Loucy (cell line): ENCODE measurements at regions not wholly inside any gene's neighbourhood (a gene's known extent, or its start where the extent isn't known, plus 50 kb on each side); places are given as distances from the start of the nearest gene placed in this dataset.

Experiments used
- H2AFZ ChIP-seq: fragments of 200-600 bp; sonication (generic); 2 replicates; pipeline ENCODE4 v1.6.0; 2016; ENCODE audit warnings: antibody characterized with exemption, mild to moderate bottlenecking, low read length, moderate library complexity
- H3F3A ChIP-seq: fragments of 200-600 bp; 2 replicates; pipeline ENCODE4 v1.6.0; 2016; ENCODE audit warnings: antibody characterized with exemption, low read depth, mild to moderate bottlenecking
- H3K27me3 ChIP-seq: fragments of 200-600 bp; sonication (generic); 2 replicates; pipeline ENCODE4 v1.6.1; 2014; ENCODE audit warnings: low read length, mild to moderate bottlenecking; ENCODE audit not compliant: insufficient read depth, poor library complexity, severe bottlenecking
- H3K36me3 ChIP-seq: fragments of 200-600 bp; sonication (generic); 2 replicates; pipeline ENCODE4 v1.6.1; 2016; ENCODE audit warnings: low read length; ENCODE audit not compliant: insufficient read depth
- H3K4me1 ChIP-seq: fragments of 200-600 bp; sonication (generic); 2 replicates; pipeline ENCODE4 v1.5.1; 2014; ENCODE audit warnings: low read length, mild to moderate bottlenecking; ENCODE audit not compliant: insufficient read depth, poor library complexity, severe bottlenecking
- H3K4me2 ChIP-seq: fragments of 200-600 bp; sonication (generic); 2 replicates; pipeline ENCODE4 v1.6.0; 2014; ENCODE audit warnings: antibody characterized with exemption, low read length, low read depth, mild to moderate bottlenecking; ENCODE audit not compliant: poor library complexity, severe bottlenecking
- H3K4me3 ChIP-seq: fragments of 200-600 bp; sonication (generic); 2 replicates; pipeline ENCODE4 v1.5.1; 2014; ENCODE audit warnings: low read length, mild to moderate bottlenecking, mixed read lengths; ENCODE audit not compliant: poor library complexity, severe bottlenecking
- H3K79me2 ChIP-seq: fragments of 200-600 bp; sonication (generic); 2 replicates; pipeline ENCODE4 v1.6.1; 2014; ENCODE audit warnings: low read length; ENCODE audit not compliant: insufficient read depth
- H3K9ac ChIP-seq: fragments of 200-600 bp; sonication (generic); 2 replicates; pipeline ENCODE4 v1.6.0; 2014; ENCODE audit warnings: mild to moderate bottlenecking, low read depth, low read length, moderate library complexity; ENCODE audit not compliant: poor library complexity, severe bottlenecking
- H3K9me2 ChIP-seq: fragments of 200-600 bp; sonication (generic); replicated peaks from 2 replicates; pipeline ENCODE4 v1.6.1; 2016; ENCODE audit warnings: low read depth, low read length, mixed read lengths
- H3K9me3 ChIP-seq: fragments of 200-600 bp; sonication (generic); 2 replicates; pipeline ENCODE4 v1.6.1; 2014; ENCODE audit warnings: mild to moderate bottlenecking, antibody characterized with exemption, low read length, low read depth; ENCODE audit not compliant: insufficient read depth
- H4K20me1 ChIP-seq: fragments of 200-600 bp; sonication (generic); 2 replicates; pipeline ENCODE4 v1.6.0; 2014; ENCODE audit warnings: antibody characterized with exemption, low read length, mild to moderate bottlenecking; ENCODE audit not compliant: insufficient read depth, poor library complexity, severe bottlenecking
- CTCF ChIP-seq: fragments of 200-600 bp; sonication (generic); conservative IDR thresholded peaks from 2 replicates; pipeline ENCODE4 v1.5.1; 2014; ENCODE audit warnings: mild to moderate bottlenecking, antibody characterized with exemption, low read length
- EZH2phosphoT487 ChIP-seq: fragments of 200-600 bp; IDR thresholded peaks from 2 replicates; pipeline ENCODE4 v1.6.1; 2018; ENCODE audit warnings: antibody characterized with exemption, mild to moderate bottlenecking, moderate library complexity, borderline replicate concordance

GRCh38 chr11:101182467-101182866, 52.9 kb upstream of the PGR start:
- Histone ChIP-seq H3K4me1 (no peaks in the 10 kb centered on the region), H3K9me3 (no peaks in the 10 kb centered on the region), H3K4me2 (no peak overlapping the region), H4K20me1 (no peaks in the 10 kb centered on the region), H3K27me3 (no peaks in the 10 kb centered on the region), H3K9me2 (no peaks in the 10 kb centered on the region), H2AFZ (no peak overlapping the region), H3F3A (no peaks in the 10 kb centered on the region), H3K79me2 (no peaks in the 10 kb centered on the region), H3K36me3 (no peaks in the 10 kb centered on the region), H3K4me3 (no peak overlapping the region), H3K9ac (no peak overlapping the region)
- TF ChIP-seq EZH2phosphoT487 (no peak), CTCF (no peak)

GRCh38 chr11:101180481-101180880, 50.9 kb upstream of the PGR start:
- no peaks in the 10 kb centered on the region for H3K9me3 ChIP-seq
- no peaks in the 10 kb centered on the region for H3K79me2 ChIP-seq
- TF ChIP-seq EZH2phosphoT487 = no peak
- TF ChIP-seq CTCF = no peak
- H3K9ac ChIP-seq = no peak overlapping the region
- no peak overlapping the region for H3K4me2 ChIP-seq
- H4K20me1 ChIP-seq = no peaks in the 10 kb centered on the region
- no peak overlapping the region for H2AFZ ChIP-seq
- no peaks in the 10 kb centered on the region for H3F3A ChIP-seq
- no peaks in the 10 kb centered on the region for H3K27me3 ChIP-seq
- H3K4me3 ChIP-seq = no peak overlapping the region
- no peaks in the 10 kb centered on the region for H3K9me2 ChIP-seq
- H3K36me3 ChIP-seq = no peaks in the 10 kb centered on the region
- H3K4me1 ChIP-seq = no peaks in the 10 kb centered on the region
